Thymus (tissue), 11 donors: ENCODE measurements at regions not wholly inside any gene's neighbourhood (a gene's known extent, or its start where the extent isn't known, plus 50 kb on each side); places are given as distances from the start of the nearest gene placed in this dataset.
"Not testable (repeated sequence)": the region's sequence is repeated elsewhere in the genome, so short reads cannot be mapped to it uniquely, and the experiment has no call there.

ENCODE experiments used
- DNase-seq, 9 donors: peaks; one replicate each; pipeline ENCODE4 v3.0.0-alpha.2; 2013; ENCODE audit warnings: low spot score in 9 of 9, low read depth in 6 of 9, missing footprints in 1 of 9
- H3K27ac ChIP-seq, 2 donors: one replicate each; pipeline ENCODE4 v1.5.1; 2013; ENCODE audit warnings: control low read depth in 1 of 2, low read depth in 1 of 2, low read length in 1 of 2, mild to moderate bottlenecking in 1 of 2, moderate library complexity in 1 of 2
- H3K27me3 ChIP-seq, 2 donors: one replicate each; pipeline ENCODE4 v1.5.1; 2013; ENCODE audit warnings: low read length in 1 of 2; ENCODE audit not compliant: control insufficient read depth in 2 of 2, insufficient read depth in 1 of 2
- H3K36me3 ChIP-seq, 2 donors: one replicate each; pipeline ENCODE4 v1.5.1; 2013; ENCODE audit warnings: low read length in 1 of 2, mild to moderate bottlenecking in 1 of 2, moderate library complexity in 1 of 2; ENCODE audit not compliant: control insufficient read depth in 2 of 2, insufficient read depth in 2 of 2
- H3K4me1 ChIP-seq, 2 donors: one replicate each; pipeline ENCODE4 v1.5.1; 2013; ENCODE audit warnings: low read length in 2 of 2; ENCODE audit not compliant: control insufficient read depth in 2 of 2, insufficient read depth in 2 of 2
- H3K4me3 ChIP-seq, 2 donors: one replicate each; pipeline ENCODE4 v1.5.1; 2013; ENCODE audit warnings: low read length in 2 of 2, control low read depth in 1 of 2, mild to moderate bottlenecking in 1 of 2
- H3K9me3 ChIP-seq, 2 donors: one replicate each; pipeline ENCODE4 v1.5.1; 2013; ENCODE audit warnings: low read length in 1 of 2, mild to moderate bottlenecking in 1 of 2; ENCODE audit not compliant: control insufficient read depth in 2 of 2, insufficient read depth in 1 of 2
- WGBS: extraction: QIAGEN DNeasy Blood & Tissue Kit; methylation state at CpG from one replicate; pipeline ENCODE4 v1.1.7; 2013; 5-methylcytosine and 5-hydroxymethylcytosine counted together
- donor health status: healthy.

GRCh38 chr14:43745746-43746145 lies 761.3 kb downstream of the FSCB start:
- Histone ChIP-seq H3K9me3 (no peaks in the 10 kb centered on the region), H3K4me1 (no peaks in the 10 kb centered on the region), H3K27ac (no peak overlapping the region), H3K4me3 (no peak overlapping the region), H3K36me3 (no peaks in the 10 kb centered on the region), H3K27me3 (no peaks in the 10 kb centered on the region)
- no peak for DNase-seq
- 97% methylated on average over 1 of the region's 1 CpG for WGBS

- Histone ChIP-seq H3K27me3 (no peaks in the 10 kb centered on the region), H3K4me1 (no peaks in the 10 kb centered on the region), H3K9me3 (no peaks in the 10 kb centered on the region), H3K36me3 (no peaks in the 10 kb centered on the region), H3K27ac (no peak overlapping the region), H3K4me3 (no peak overlapping the region)
- WGBS = 90% methylated on average over 3 of the region's 3 CpGs
- DNase-seq = no peak
Measured at GRCh38 chr14:43735932-43736331, 771.2 kb downstream of the FSCB start.

- Histone ChIP-seq H3K27me3 (no peaks in the 10 kb centered on the region), H3K4me3 (no peak overlapping the region), H3K4me1 (no peaks in the 10 kb centered on the region), H3K27ac (no peak overlapping the region), H3K9me3 (no peaks in the 10 kb centered on the region), H3K36me3 (no peaks in the 10 kb centered on the region)
- no peak for DNase-seq
- WGBS = 61% methylated on average over 4 of the region's 4 CpGs
Measured at GRCh38 chr14:43729143-43729542, 777.9 kb downstream of the FSCB start.

- DNase-seq = no peak
- H3K4me1 ChIP-seq = no peaks in the 10 kb centered on the region
- no peaks in the 10 kb centered on the region for H3K9me3 ChIP-seq
- H3K27me3 ChIP-seq = no peaks in the 10 kb centered on the region
- no peaks in the 10 kb centered on the region for H3K36me3 ChIP-seq
- H3K27ac ChIP-seq = no peak overlapping the region
- H3K4me3 ChIP-seq = no peak overlapping the region
Measured at GRCh38 chr14:43706900-43707299, 800.2 kb downstream of the FSCB start.

- H3K27me3 ChIP-seq, H3K36me3 ChIP-seq, DNase-seq, H3K4me1 ChIP-seq, H3K4me3 ChIP-seq, H3K27ac ChIP-seq, H3K9me3 ChIP-seq: not testable (repeated sequence)
- WGBS = 94% methylated on average over 20 of the region's 20 CpGs
Measured at GRCh38 chr14:43698561-43699284, 808.4 kb downstream of the FSCB start.

- no peak for DNase-seq
- Histone ChIP-seq H3K4me3 (no peak overlapping the region), H3K27me3 (no peaks in the 10 kb centered on the region), H3K4me1 (no peaks in the 10 kb centered on the region), H3K9me3 (no peaks in the 10 kb centered on the region), H3K27ac (no peak overlapping the region), H3K36me3 (no peaks in the 10 kb centered on the region)
- 95% methylated on average over 1 of the region's 1 CpG for WGBS
Measured at GRCh38 chr14:43697003-43697402, 810.1 kb downstream of the FSCB start.

- WGBS = 83% methylated on average over 1 of the region's 1 CpG
Measured at GRCh38 chr14:43692706-43693105, 814.4 kb downstream of the FSCB start.

GRCh38 chr14:43687921-43688320 lies 819.2 kb downstream of the FSCB start:
- no peaks in the 10 kb centered on the region for H3K27me3 ChIP-seq
- DNase-seq = no peak
- H3K9me3 ChIP-seq = no peaks in the 10 kb centered on the region
- no peak overlapping the region for H3K27ac ChIP-seq
- no peaks in the 10 kb centered on the region for H3K4me1 ChIP-seq
- no peak overlapping the region for H3K4me3 ChIP-seq
- WGBS = 70% methylated on average over 3 of the region's 3 CpGs
- no peaks in the 10 kb centered on the region for H3K36me3 ChIP-seq

More at GRCh38 chr14:43692706-43693105, 814.4 kb downstream of the FSCB start:
- H3K9me3 ChIP-seq = no peaks in the 10 kb centered on the region
- no peak overlapping the region for H3K4me3 ChIP-seq
- H3K36me3 ChIP-seq = no peaks in the 10 kb centered on the region
- H3K27ac ChIP-seq = no peak overlapping the region
- no peaks in the 10 kb centered on the region for H3K27me3 ChIP-seq
- no peaks in the 10 kb centered on the region for H3K4me1 ChIP-seq
- DNase-seq = no peak

- no peak overlapping the region for H3K4me3 ChIP-seq
- 96% methylated on average over 1 of the region's 1 CpG for WGBS
- H3K4me1 ChIP-seq = no peaks in the 10 kb centered on the region
- no peaks in the 10 kb centered on the region for H3K27me3 ChIP-seq
- H3K36me3 ChIP-seq = no peaks in the 10 kb centered on the region
- no peak for DNase-seq
- H3K27ac ChIP-seq = no peak overlapping the region
- H3K9me3 ChIP-seq = no peaks in the 10 kb centered on the region
Measured at GRCh38 chr14:43677581-43677980, 829.5 kb downstream of the FSCB start.
